D721Med (cell line): ENCODE measurements at regions not wholly inside any gene's neighbourhood (a gene's known extent, or its start where the extent isn't known, plus 50 kb on each side); places are given as distances from the start of the nearest gene placed in this dataset.

Experiments used
- DNase-seq: peaks from one replicate; pipeline ENCODE4 v3.0.0; 2011; ENCODE audit warnings: low spot score; ENCODE audit not compliant: insufficient read length
- FAIRE-seq: peaks from 2 replicates; lab custom pipeline; 2011; peaks lifted over from hg19 to GRCh38; lab: Jason Lieb, UNC
- CTCF ChIP-seq: IDR thresholded peaks from 2 replicates; pipeline ENCODE4 v1.5.1; 2012; ENCODE audit warnings: mild to moderate bottlenecking, control low read depth; ENCODE audit not compliant: insufficient read depth; ENCODE audit errors: missing control alignments

- no peak for DNase-seq
- TF ChIP-seq CTCF, result no peak
- FAIRE-seq, result no peak
These were observed 181.9 kb downstream of the HDGFL1 start for GRCh38 chr6:22751223-22751622.

GRCh38 chr6:22752522-22752921 lies 183.2 kb downstream of the HDGFL1 start:
- no peak for FAIRE-seq
- no peak for DNase-seq
- no peak for TF ChIP-seq CTCF

- FAIRE-seq, result no peak
- DNase-seq, result no peak
- TF ChIP-seq CTCF, result no peak
These were observed 184.7 kb downstream of the HDGFL1 start for GRCh38 chr6:22754061-22754460.

GRCh38 chr6:22755605-22756004 lies 186.2 kb downstream of the HDGFL1 start:
- DNase-seq (no peak), FAIRE-seq (no peak)
- no peak for TF ChIP-seq CTCF

DNA sequence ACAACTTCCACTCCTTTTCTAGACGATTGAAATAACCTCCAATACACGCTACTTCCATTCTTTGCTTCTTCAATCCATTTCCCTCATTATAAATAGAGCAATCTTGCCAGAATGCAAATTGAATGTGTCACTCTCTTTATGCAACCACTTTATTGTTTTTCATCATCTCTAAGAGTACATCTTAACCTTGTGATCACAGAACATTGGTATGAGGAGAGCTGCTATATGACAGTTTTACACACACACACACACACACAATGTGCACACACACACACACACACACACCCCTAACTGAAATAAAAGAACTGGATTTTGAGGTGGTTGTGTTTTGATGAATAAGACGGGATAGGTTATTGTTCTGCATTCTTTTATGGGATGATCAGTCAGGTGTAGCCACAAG lies 187.0 kb downstream of the HDGFL1 start:
- FAIRE-seq (no peak), DNase-seq (no peak)
- TF ChIP-seq CTCF, result no peak

DNA sequence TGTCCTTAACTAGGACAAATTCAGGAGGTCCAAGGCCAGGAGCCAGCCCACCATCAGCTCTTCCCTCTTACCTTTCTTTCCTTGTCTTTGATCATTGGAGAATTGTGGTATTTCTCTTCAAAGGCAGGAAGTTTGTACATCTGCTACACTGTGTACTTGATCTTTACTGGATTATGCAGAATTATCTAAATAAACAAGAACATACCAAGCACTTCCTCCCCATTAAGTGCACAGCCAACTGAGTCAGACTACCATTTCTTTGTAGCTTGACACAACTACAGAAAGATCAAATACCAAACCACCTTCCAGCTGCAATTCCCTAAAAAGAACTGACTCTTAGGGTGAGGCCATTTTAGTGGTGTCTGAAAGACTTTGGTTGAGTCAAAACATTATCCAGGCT lies 195.1 kb downstream of the HDGFL1 start:
- no peak for FAIRE-seq
- TF ChIP-seq CTCF, result no peak
- DNase-seq, result no peak

DNA sequence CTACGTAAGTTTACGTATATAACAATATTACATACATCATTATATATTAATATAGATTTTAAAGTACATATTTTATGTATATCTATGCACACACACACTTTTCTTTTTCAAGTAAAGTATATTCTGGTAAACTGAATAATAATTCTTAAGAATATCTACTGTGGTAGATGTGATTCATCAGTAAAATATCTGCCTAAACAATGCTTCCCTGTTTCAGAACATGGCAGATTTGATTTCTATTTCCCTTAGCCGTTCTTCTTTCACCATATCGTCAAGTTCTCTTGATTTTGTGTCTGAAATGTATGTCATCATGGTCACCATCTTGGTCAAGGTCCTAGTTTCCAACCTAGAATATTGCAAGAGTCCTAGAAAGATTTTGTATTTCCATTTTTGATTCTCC lies 195.6 kb downstream of the HDGFL1 start:
- TF ChIP-seq CTCF, result no peak
- no peak for DNase-seq
- FAIRE-seq, result no peak
